Suprapubic skin (tissue), 4 donors: ENCODE measurements at regions not wholly inside any gene's neighbourhood (a gene's known extent, or its start where the extent isn't known, plus 50 kb on each side); places are given as distances from the start of the nearest gene placed in this dataset.
"Not testable (repeated sequence)": the region's sequence is repeated elsewhere in the genome, so short reads cannot be mapped to it uniquely, and the experiment has no call there.

Experiments
- DNase-seq, 2 donors: peaks; one replicate each; pipeline ENCODE4 v3.0.0-alpha.2; 2019; ENCODE audit warnings: low spot score in 2 of 2
- H3K27ac ChIP-seq: fragments of 200-600 bp; sonication (generic); one replicate; pipeline ENCODE4 v1.5.1; 2019
- H3K27me3 ChIP-seq: fragments of 200-600 bp; sonication (generic); one replicate; pipeline ENCODE4 v1.5.1; 2019
- H3K36me3 ChIP-seq: fragments of 200-600 bp; sonication (generic); one replicate; pipeline ENCODE4 v1.5.1; 2019
- H3K4me1 ChIP-seq: fragments of 200-600 bp; sonication (generic); one replicate; pipeline ENCODE4 v1.5.1; 2019
- H3K4me3 ChIP-seq: fragments of 200-600 bp; sonication (generic); one replicate; pipeline ENCODE4 v1.5.1; 2019; ENCODE audit warnings: mild to moderate bottlenecking
- H3K9me3 ChIP-seq: fragments of 200-600 bp; sonication (generic); one replicate; pipeline ENCODE4 v1.5.1; 2019
- CTCF ChIP-seq, 2 donors: fragments of 200-600 bp in 1 of 2; fragments of 450-650 bp in 1 of 2; sonication (generic) in 1 of 2; IDR thresholded peaks; one replicate each; pipeline ENCODE4 v1.5.1; 2016 to 2019; ENCODE audit warnings: antibody characterized with exemption in 2 of 2, mild to moderate bottlenecking in 1 of 2, moderate library complexity in 1 of 2
- POLR2A ChIP-seq, 2 donors: fragments of 450-650 bp; IDR thresholded peaks; one replicate each; pipeline ENCODE4 v1.6.1; 2017; ENCODE audit warnings: antibody characterized with exemption in 2 of 2, mild to moderate bottlenecking in 2 of 2, moderate library complexity in 2 of 2
- POLR2AphosphoS5 ChIP-seq, 3 donors: sonication (generic); formaldehyde crosslinking; IDR thresholded peaks; one replicate each; pipeline ENCODE4 v1.6.1; 2017; ENCODE audit warnings: antibody characterized with exemption in 3 of 3
- WGBS: methylation state at CpG from one replicate; pipeline ENCODE4 v1.1.5; 2018; 5-methylcytosine and 5-hydroxymethylcytosine counted together

- WGBS: 40% methylated on average over 1 of the region's 1 CpG
Measured at GRCh38 chr16:35152067-35152627, 1692.7 kb downstream of the TP53TG3F start.

GRCh38 chr16:35154627-35155026 lies 1695.2 kb downstream of the TP53TG3F start:
- Histone ChIP-seq H3K4me1 (no peaks in the 10 kb centered on the region), H3K27me3 (no peaks in the 10 kb centered on the region), H3K9me3 (peaks cover 12% of the 10 kb centered on the region), H3K27ac (no peak overlapping the region), H3K36me3 (no peaks in the 10 kb centered on the region), H3K4me3 (no peak overlapping the region)
- DNase-seq: no peak
- TF ChIP-seq CTCF (IDR thresholded peaks at IDR 0.05): no peak

More at GRCh38 chr16:35152067-35152627, 1692.7 kb downstream of the TP53TG3F start:
- no peaks in the 10 kb centered on the region for H3K4me1 ChIP-seq
- H3K9me3 ChIP-seq: peaks cover 7% of the 10 kb centered on the region
- DNase-seq: no peak
- TF ChIP-seq POLR2A (IDR thresholded peaks at IDR 0.05) (no peak), POLR2AphosphoS5 (IDR thresholded peaks at IDR 0.05) (no peak), CTCF (IDR thresholded peaks at IDR 0.05) (no peak)
- no peak overlapping the region for H3K27ac ChIP-seq
- no peak overlapping the region for H3K4me3 ChIP-seq
- no peaks in the 10 kb centered on the region for H3K27me3 ChIP-seq
- H3K36me3 ChIP-seq: no peaks in the 10 kb centered on the region

- H3K36me3 ChIP-seq, H3K4me3 ChIP-seq, H3K27ac ChIP-seq, DNase-seq, H3K27me3 ChIP-seq, H3K4me1 ChIP-seq, H3K9me3 ChIP-seq: not testable (repeated sequence)
- WGBS: 80% methylated on average over 8 of the region's 15 CpGs
Measured at GRCh38 chr16:35157549-35157948, 1698.1 kb downstream of the TP53TG3F start.

- H3K36me3 ChIP-seq, H3K4me1 ChIP-seq, H3K9me3 ChIP-seq, DNase-seq, H3K27me3 ChIP-seq, H3K27ac ChIP-seq, H3K4me3 ChIP-seq: not testable (repeated sequence)
- WGBS: 84% methylated on average over 14 of the region's 14 CpGs
Measured at GRCh38 chr16:35169324-35169723, 1709.9 kb downstream of the TP53TG3F start.

DNA sequence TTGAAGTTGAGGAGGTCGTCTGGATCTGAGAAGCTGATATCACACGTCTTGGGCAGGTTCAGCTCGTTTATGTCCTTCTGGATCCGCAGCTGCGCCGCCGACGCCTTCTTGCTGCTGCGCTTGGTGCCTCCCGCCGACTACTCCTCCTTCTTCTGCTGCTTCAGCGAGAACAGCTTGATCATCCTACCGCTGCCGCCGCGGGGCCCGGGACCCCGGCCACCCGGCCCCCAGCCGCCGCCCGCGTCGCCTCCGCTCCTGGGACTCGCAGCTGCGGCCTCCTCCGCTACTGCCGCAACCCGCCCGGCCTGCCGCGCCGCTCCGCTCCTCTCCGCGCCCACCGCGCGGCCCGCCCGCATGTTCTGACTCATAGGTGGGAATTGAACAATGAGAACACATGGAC lies 1710.6 kb downstream of the TP53TG3F start:
- not testable (repeated sequence) for DNase-seq, H3K27me3 ChIP-seq, H3K9me3 ChIP-seq, H3K4me3 ChIP-seq, H3K27ac ChIP-seq, H3K36me3 ChIP-seq, H3K4me1 ChIP-seq
- WGBS: 72% methylated on average over 41 of the region's 42 CpGs

- peaks cover 7% of the 10 kb centered on the region for H3K9me3 ChIP-seq
- no peak for DNase-seq
- 86% methylated on average over 3 of the region's 3 CpGs for WGBS
- H3K27ac ChIP-seq: no peak overlapping the region
- no peaks in the 10 kb centered on the region for H3K4me1 ChIP-seq
- no peaks in the 10 kb centered on the region for H3K36me3 ChIP-seq
- H3K27me3 ChIP-seq: no peaks in the 10 kb centered on the region
- TF ChIP-seq CTCF (IDR thresholded peaks at IDR 0.05): no peak
- TF ChIP-seq POLR2A (IDR thresholded peaks at IDR 0.05): no peak
- no peak overlapping the region for H3K4me3 ChIP-seq
Measured at GRCh38 chr16:35170610-35171009, 1711.2 kb downstream of the TP53TG3F start.

- TF ChIP-seq CTCF (IDR thresholded peaks at IDR 0.05): no peak
- Histone ChIP-seq H3K4me3 (no peak overlapping the region), H3K4me1 (no peaks in the 10 kb centered on the region), H3K27me3 (no peaks in the 10 kb centered on the region), H3K36me3 (no peaks in the 10 kb centered on the region), H3K9me3 (peaks cover 7% of the 10 kb centered on the region), H3K27ac (no peak overlapping the region)
- no peak for DNase-seq
- 83% methylated on average over 6 of the region's 6 CpGs for WGBS
Measured at GRCh38 chr16:35171106-35171505, 1711.7 kb downstream of the TP53TG3F start.
